GM21576 (cell line): ENCODE measurements at regions not wholly inside any gene's neighbourhood (a gene's known extent, or its start where the extent isn't known, plus 50 kb on each side); places are given as distances from the start of the nearest gene placed in this dataset.

ENCODE experiments used
- ATAC-seq: cut with Tn5 transposase; IDR thresholded peaks from one replicate; pipeline ENCODE4 v1.9.1; 2021; ENCODE audit warnings: mild to moderate bottlenecking, moderate library complexity; ENCODE audit not compliant: unreplicated experiment

DNA sequence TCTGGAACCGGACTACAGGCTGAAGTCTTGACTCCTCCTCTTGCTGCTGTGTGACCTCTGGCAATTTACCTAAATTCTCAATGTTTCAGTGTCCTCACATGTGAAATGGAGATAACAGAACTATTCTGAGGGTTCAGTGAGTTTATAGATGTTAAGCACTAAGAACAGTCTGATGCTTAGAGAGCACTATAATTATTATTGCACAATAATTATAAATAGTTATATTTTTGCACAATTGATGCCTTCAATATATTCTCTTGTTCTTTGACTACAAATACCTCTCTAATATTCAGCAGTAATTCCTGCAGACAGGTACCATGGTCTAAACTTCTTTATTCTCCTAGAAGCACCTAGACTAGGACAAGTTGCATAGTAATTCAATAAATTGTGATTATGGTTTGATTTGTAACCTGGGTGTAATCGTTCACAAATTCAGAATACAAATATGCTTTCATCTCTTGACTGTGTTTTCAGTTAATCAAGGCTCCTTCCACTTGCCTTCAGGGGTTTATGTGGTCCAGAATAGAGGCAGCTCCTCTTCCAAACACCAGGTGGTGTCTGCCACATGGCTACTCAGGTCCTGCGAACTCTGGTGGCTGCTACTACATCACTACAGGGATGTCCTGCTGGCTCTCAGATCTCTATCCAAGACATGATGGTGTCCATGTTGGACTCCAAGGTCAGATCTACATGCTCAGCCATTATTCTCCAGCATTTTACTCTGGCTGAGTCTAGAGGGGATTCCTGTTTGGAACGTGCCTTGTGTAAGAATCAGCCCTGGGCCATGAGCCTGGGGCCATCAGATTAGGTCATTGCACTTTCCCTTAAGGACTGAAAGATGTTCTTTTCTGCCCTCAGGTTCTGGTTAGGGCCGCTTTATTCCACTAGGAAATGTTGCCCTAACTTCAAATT lies 103.4 kb downstream of the QRFPR start:
- ATAC-seq: peak; percentile 57

DNA sequence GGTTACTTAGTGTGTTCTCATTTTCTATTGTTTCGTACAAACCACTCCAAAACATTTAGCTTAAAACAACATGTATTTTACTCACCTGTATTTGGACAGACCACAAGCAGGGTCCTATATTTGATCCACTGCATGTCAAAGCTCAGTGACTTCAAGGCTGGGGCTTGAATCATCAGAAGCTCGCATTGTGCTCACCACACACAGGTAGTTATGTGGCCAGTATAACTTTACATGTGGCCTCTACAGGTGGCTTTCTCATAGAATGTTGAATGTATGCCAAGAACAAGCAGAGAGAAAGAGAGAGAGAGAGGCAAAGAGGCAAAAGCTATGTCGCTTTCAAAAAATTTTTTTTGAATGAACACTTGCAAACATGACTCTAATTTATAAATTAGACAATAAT lies 107.6 kb downstream of the QRFPR start:
- no peak for ATAC-seq

DNA sequence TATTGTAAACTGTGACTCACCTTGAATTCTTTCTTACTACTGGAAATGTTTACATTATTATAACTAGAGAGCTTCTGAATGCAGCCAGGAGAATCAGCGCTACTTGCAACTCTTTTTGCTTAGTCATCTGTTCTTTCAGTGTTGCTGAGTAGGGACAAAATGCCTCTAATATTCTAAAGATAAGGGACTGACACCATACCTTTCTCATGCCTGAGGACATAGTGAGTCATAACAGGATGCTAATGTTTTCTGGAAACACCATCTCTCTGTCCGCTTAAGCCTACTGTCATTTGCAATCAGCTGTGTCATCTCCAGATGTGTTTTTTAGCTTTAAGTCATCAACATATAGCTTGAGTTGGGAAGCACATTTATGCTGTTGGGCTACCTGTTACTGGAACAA lies 108.3 kb downstream of the QRFPR start:
- ATAC-seq: peak; percentile 85

DNA sequence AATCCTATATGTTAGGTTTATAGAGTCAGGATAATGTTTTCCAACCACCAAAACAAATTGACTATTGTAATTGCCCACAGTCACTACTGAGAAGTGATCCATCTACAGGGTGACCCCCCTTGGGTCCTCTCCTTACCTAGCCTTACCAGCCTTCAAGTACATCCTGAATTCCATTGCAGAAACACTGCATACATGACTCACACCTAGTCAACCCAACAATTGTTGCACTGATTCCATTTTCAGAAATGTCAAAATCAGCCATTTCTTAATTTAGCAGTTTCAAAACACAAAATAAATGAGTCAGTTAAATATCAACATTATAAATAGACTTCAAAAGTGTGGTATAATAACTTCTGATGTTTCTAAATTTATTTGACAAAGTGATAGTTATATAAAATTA lies 106.3 kb upstream of the TNIP3 start:
- no peak for ATAC-seq

DNA sequence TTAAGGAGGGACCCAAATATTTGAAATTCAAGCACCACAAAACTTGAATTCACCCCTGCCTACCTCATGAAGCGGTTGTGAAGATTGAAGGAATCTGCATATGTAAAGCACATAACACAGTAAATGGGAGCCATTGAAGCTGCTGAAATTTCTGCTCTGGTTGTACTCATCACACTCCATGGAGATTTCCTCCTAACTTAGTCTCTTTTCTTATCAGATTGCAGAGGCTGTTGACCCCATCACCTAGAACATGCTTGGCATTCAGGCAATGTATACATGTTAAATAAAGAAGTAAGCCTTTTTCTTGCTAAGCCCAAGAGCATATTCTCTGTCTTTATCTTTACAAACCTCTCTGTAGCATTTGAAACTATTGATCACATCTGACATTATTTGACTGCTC lies 104.9 kb upstream of the TNIP3 start:
- ATAC-seq: no peak

DNA sequence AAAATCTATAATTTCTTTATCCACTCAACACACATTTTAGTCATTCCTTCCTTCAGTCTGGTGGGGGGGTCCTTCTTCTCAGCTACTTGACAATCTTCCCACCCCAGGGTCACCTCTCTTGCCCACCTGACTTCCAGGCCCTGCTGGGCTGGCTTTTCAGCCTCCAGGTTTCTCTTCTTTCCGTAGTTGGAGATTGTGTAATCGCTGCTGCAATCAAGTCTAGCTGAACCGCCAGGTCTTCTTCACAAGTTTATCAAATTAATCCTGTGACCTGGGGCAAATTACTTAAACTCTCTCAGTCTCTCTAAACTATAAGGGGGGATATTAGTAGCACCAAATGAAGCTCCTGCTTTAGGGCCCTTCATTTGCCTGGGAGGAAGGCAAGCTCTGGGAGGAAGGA lies 102.9 kb upstream of the TNIP3 start:
- no peak for ATAC-seq

DNA sequence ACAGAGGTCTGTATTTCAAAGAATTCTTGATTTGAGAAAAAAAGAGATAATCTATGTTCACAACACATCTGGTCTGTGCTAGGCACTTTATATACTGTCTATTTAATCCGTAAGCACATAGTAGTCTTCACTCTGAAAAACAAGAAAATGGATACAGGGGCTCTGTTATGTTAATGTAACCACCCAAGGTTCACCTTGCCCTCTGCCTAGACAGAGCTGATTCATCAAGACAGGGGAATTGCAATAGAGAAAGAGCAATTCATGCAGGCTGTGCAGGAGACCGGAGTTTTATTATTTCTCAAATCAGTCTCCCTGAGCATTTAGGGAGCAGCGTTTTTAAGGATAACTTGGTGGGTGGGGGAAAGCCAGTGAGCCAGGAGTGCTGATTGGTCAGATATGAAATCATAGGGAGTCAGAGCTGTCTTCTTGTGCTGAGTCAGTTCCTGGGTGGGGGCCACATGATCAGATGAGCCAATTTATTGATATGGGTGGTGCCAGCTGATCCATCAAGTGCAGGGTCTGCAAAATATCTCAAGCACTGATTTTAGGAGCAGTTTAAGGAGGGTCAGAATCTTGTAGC lies 92.9 kb upstream of the TNIP3 start:
- ATAC-seq: no peak

DNA sequence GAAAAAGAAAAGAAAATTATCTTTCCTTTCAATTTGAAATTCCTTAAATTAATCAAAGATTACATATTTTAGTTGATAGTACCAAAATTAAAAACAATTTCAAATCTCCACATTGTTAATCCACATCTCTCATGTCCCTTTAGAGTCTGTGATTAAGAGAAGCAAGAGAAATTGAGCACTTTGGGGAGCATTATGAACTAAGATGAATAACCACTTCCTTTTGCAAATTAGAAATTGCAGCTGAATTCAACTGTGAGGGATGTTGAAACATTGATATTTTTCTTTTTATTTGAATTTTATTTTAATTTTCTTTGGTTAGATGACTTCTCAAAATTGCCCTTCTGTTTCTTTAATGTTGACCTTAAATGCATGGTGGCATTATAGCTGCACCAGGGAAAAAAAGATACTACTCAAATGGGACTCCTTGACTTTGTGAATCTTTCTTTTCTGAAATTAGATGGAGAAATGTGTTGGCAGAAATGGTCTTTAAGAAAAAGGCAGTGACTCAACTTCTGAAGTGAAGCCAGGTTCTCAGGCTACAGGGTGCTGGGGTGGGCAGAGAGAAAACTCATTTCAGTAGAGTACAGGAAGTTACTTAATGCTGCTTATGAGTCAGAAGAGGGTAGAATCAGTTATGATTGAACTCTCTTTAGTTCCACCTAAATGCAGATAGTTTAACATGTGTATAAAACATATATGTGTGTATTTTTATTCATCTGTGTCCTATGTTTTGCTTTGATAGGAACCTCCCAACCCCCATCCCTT lies 92.0 kb upstream of the TNIP3 start:
- ATAC-seq: peak; percentile 100

DNA sequence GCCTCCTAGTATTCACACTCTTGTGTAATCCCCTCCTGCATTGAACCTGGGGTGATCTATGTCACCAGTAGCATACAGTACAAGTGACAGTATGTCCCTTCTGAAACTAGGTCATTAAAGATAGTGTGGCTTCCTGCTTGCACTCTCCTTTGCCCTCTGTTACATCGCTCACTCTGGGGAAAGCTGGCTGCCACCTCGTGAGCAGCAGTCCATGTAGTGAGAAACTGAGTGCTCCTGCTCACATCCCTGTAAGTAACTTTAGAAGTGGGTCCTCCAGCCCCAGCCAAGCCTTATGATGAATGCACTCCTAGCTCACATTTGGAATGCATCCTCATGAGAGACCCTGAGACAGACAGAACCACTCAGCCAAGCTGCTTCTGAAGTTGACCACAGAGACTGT lies 89.8 kb upstream of the TNIP3 start:
- no peak for ATAC-seq

DNA sequence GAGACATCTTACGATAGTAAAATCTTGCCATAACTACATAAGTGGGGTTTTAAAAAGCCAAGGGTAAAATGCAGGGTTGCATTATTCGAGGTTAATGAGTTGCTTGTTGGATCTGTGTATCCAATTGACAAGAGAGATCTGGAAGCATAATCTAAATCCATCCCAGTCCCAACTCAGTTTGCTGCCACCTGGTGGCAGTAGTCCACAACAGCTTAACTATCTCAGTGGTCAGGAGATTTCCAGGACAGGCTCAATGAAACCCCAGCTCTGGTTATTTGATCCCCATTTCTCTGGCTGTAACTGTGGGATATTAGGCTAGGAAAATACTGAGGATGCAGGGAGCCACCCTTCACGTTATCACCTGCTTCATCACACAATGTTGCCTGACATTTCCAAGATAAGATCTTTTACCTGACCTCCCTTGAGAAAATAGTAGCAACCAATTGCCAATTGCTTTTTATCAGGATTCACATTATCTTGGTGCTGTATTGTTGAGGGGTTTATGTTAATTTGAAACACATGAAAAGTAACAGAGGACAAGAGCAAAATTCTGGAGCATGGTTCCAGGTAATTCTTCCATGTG lies 88.2 kb upstream of the TNIP3 start:
- ATAC-seq: no peak

DNA sequence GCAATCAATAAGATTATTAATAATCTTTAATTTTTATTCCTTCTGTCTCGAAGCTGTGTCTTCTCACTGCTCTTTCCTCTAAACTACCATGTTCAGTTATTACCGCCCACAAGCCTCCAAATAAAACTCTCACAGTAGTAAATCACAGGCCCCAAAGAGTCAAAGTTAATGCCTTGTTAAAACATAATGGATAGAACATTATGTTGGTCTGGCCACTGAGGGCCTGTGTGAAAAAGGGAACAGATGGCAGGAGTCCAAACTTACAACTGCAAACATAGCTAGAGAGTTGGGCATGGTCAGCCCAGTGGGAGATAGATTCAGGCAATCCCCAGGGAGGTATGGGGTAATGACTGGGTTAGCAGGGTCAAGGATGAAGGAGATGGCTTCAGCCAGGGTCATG lies 84.6 kb upstream of the TNIP3 start:
- ATAC-seq: no peak

DNA sequence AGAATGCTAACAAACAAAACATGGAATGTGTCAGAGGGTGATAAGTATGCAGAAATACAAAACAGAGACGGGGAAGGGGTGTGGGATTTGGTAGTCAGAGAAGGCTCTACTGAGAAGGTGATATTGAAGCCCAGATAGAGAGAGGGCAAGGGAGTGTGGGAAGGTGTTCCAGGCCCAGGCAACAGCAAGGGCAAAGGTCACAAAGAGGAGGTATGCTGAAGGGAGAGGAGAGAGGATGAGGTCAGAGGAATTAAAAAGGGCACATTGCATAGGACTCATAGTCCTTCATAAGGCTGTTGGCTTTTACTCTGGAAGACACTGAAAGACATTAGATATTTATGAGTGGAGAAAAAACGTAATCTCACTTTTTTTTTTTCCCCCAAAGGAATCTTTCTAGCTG lies 82.6 kb upstream of the TNIP3 start:
- ATAC-seq: no peak

DNA sequence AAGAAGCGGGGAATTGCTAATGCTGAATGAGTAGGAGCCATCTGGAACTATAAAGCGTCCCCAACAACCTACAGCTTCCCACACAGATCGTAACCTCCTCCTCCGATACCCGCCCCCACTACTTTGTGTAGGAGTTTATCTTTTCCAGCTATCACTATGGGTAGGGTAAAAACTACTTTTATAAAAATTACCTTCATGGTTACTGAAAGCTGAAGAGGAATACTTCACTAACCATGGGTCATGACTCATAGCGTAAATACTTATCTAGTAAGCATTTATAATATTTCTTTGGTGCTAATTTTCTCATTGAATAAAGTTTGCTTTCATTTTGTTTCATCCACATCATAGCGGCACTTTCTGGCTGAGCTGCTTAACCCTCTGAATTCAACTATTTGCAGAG lies 79.4 kb upstream of the TNIP3 start:
- ATAC-seq: peak; percentile 47

DNA sequence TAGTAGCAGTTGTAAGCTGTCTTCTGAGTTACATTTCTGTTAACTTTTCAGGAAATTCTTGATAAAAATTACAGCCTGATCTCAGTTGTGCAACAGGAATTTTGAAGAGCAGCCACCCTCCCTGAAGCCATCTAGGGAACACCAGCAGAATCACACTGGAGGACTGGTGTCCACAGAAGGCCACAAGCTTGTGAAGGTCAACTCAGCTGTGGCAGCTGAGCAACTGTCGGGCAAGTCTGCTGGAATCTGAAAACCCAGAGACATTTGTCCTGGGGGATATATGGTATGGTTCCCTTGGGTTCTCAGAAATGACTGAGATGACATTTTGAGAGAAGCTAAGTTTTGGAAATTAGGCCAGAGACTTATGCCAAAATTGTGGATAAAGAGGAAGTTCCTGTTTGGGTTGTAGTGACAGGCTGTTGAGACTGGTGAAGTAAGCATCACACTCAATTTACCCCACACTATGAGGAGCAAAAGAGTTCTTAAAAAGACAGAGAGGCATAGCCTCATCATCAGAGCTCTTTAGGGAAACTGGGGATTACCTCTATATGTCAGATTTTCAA lies 78.1 kb upstream of the TNIP3 start:
- ATAC-seq: no peak

DNA sequence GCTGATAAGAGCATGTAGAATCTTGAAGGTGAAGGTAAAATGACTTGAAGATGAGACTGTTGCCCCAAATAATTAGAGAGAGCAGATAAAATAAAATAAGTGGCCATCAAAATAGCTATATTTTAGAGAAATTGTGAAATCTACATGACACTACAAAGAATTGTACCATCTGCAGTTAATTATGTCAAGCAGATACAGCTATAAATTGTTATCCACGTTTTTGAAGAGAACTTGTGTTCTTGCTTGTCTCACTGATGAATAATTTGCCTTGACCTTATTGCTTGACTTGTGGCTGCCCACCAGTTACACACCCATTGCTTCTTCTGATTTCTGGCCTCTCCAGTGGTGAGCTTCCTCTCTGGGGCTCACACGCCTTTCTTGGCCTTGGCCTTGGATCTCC lies 75.8 kb upstream of the TNIP3 start:
- ATAC-seq: no peak

DNA sequence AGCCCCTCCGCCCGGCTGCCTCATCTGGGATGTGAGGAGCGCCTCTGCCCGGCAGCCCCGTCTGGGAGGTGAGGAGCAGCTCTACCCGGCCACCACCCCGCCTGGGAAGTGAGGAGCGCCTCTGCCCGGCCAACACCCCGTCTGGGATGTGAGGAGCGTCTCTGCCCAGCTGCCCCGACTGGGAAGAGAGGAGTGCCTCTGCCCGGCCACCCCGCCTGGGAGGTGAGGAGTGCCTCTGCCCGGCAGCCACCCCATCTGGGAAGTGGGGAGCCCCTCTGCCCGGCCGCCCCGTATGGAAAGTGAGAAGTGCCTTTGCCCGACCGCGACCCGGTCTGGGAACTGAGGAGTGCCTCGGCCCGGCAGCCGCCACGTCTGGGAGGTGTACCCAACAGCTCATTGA lies 74.3 kb upstream of the TNIP3 start:
- ATAC-seq: no peak

DNA sequence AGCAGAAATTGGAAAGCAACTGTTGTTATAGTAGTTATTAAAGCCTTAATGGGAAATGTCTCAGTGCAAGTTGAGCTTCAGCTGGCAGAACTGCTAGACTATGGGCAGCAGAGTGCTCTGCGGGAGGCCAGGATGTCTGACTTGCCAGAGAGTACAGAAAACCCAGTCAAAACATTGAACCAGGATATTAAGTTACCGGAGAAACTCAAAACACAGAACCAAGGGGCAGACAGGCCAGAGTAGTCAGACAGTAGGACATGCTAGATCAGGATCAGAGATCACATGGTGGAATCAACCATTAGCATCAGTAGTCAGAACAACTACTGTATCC lies 72.9 kb upstream of the TNIP3 start:
- ATAC-seq: no peak

DNA sequence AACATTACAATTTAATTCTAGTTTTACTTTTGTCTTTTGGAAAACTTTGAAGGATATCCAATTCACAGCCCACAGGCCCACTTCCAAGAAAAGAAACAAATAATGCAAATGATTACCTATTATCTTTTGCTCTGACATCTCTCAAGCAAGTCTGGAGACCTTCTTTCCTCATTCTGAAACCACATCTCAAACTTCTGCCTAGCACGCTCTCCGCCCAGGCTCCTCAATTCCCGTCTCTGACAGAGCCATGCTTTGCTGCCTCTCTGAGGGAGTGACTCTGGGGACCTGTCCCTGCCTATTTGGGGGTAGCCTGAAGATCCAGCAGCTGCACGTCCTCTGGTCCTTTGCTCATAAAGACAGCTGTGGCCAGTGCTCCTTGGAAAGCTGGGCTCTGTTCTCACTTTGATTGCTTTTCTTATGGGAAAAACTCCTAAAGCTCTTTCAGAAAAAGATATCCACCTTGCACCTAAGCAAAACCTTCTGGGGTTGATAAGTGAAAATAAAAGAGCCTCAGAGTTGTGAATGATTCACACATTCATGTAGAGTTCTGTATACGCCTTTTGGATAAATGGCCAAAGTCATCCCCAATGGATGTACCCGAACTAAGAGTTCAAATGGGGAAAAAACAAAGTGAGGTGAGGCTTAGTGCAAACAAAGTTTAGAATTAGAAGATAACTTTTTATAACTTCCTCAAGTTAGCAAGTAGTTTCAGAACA lies 72.4 kb upstream of the TNIP3 start:
- ATAC-seq: no peak

DNA sequence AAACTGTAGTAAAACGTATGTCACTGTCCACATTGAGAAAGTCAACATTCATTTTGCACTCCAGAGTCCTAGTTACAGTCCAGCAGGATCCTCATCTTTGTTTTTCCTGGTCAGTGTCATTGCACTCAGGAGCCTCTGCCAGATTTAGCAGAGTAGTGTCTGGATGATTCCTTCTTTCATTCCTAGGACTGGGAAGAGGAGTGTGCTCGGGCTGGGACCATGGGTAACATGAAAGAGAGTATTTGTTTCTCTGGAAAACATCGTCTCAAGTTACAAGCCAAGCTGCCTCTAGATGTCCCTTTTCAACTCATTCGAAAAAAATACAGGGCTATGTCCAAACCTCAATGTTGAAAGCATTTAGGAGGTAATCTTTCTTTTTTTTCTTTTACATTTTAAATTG lies 69.9 kb upstream of the TNIP3 start:
- no peak for ATAC-seq

DNA sequence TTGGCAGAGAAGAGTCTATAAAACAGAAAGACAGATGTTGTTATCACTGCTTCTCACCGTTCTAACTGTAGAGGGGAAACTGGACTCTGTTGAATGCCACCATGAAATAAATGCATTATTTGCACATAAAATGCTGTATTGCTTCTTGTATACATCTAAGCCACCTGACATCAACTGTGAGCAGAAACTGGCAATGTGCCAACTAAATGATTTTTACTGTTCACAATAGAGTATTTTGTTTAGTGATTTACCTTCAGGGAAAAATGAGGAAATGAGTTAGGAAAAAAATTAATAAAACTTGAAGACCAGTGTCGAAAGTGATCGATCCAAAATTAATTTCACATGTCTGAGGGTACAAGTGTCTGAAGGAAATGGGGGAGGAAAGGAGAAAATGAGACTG lies 65.9 kb upstream of the TNIP3 start:
- ATAC-seq: no peak

DNA sequence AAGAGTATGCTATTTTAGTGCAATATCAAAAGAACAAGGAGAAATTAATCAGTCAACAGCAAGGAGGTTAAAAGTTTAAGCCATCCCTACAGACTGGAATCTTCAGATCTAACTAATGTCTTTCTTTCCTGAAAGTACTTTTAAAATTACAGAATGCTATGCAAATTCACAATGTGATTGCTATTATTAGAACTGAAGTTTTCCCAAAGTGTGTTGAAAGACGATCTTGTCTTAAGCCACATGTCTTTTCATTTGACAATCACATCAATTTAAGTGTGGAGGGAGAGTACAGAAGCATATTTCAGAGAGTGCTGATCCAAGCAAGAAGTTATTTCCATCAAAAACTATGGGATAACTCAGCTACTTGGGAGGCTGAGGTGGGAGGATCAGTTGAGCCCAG lies 64.7 kb upstream of the TNIP3 start:
- no peak for ATAC-seq
